HG02571 (cell line): ENCODE measurements at regions not wholly inside any gene's neighbourhood (a gene's known extent, or its start where the extent isn't known, plus 50 kb on each side); places are given as distances from the start of the nearest gene placed in this dataset.

Source experiments
- ATAC-seq: cut with Tn5 transposase; IDR thresholded peaks from one replicate; pipeline ENCODE4 v1.9.1; 2021; ENCODE audit warnings: mild to moderate bottlenecking, moderate library complexity; ENCODE audit not compliant: unreplicated experiment

DNA sequence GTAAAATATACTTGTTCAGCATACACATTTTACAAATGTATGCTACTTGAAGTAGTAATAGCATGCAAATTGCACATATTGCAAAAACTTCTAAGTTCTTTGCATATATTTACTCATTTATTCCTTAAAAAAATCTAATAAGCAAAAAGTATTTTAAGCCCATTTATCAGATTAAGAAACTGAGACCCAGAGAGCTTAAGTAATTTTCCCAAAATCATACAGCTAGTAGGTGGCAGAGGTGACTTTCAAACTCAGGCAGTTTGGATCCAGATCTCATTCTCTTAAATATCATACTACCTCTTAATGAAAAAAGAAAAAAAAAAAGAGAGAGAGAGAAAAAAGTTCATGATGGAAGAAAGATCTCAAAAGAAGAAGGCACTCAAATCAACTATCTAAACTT lies 157.9 kb downstream of the RPS12 start:
- no peak for ATAC-seq

DNA sequence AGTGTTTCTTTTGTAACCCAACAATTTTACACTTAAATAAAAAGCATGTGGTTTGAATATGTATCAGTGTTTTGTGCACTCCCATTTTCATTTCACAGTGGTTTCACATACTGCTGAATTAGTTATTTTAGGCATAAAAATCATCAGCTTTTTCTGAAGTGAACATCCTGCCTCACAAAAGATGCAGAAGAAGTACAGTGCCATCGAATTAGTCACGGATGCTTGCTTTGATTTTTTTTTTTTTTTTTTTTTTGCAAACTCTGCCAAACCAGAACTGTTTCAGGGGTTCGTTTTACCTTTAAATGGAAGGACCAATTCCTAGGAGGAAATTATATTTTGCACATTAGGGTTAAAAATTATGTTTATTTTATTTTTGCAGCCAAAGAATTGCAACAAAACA lies 158.6 kb downstream of the RPS12 start:
- no peak for ATAC-seq

DNA sequence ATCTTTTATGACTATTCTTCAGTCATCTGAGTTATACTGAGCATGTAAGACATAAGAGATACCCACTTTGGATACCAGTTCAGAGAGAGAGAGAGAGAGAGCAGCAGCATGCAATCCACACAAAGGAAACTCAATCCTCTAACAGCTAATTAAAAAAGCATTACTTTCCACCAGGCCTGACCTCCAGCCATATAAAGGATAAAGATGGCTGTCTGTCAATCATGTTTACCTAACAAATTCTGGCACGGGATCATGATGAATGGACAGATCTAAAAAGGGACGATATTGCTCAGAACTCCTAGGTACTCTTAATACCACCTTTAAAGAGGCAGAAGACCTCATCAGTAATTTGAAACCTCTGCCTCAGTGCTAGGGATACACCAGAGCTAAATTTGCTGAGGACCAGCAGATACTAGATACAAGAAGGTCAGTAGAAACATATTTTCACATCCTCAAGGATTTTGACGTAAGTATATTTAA lies 159.2 kb downstream of the RPS12 start:
- ATAC-seq: no peak

GRCh38 chr6:132974122-132974521 lies 159.8 kb downstream of the RPS12 start:
- ATAC-seq: no peak

DNA sequence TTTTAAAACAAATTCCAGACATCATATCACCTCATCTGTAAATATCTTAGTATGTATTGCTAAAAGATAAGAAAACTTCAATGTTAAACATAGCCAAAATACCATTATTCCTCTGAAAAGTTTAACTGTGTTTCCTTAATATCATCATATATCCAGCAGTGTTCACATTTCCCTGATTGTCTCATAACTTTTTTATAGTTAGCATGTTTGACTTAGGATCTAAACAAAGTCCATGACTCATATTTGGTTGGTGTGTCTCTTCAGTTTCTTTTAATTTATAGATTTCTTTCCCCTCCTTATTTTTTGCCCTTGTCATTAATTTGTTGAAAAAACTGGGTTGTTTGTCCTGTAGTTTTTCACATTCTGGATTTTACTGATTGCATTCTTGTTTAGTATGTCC lies 163.0 kb downstream of the RPS12 start:
- ATAC-seq: no peak

- no peak for ATAC-seq
Observed at GRCh38 chr6:132978685-132979084, 164.3 kb downstream of the RPS12 start.

GRCh38 chr6:132993738-132994137 lies 179.4 kb downstream of the RPS12 start:
- no peak for ATAC-seq

DNA sequence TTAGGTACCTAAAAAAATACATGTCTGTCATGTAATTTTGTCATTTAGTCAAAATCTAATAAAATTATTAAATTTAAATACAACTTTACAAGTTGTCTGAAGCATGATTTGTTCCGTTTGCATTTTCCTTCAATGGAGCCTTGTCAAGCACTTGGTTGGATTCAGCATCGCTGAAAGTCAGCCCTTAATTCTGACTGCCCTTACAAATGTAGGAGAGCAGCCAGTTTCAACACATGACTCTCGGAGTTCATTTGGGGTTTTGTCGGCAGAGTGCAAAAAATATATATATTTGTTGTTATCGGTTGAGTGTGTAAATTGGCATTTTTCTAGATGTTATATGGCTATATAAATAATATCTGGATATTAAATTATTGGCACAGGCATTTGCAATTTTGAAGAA lies 180.6 kb downstream of the RPS12 start:
- no peak for ATAC-seq

DNA sequence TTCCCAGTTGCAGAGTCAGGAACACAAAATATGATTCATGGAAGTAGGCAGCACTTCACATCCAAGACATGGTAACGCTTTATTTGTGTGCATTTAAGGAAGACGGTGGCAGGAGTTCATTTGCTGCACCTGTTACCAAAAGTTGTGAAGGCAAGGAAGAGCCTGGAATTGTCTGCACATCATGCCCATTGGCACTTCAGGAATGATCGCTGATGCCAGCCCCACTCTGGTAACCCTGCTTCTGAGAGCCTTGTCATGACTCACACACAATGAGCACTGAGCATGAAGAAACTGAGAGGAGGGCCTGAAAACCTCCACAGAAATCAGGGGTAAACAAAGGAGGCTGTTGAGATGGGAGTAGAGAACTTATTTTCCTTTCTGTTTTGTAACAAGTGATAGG lies 181.1 kb downstream of the RPS12 start:
- no peak for ATAC-seq

- ATAC-seq: no peak
Observed at GRCh38 chr6:132998418-132998817, 184.0 kb downstream of the RPS12 start.

- ATAC-seq: no peak
Observed at GRCh38 chr6:133001040-133001565, 186.7 kb downstream of the RPS12 start.

DNA sequence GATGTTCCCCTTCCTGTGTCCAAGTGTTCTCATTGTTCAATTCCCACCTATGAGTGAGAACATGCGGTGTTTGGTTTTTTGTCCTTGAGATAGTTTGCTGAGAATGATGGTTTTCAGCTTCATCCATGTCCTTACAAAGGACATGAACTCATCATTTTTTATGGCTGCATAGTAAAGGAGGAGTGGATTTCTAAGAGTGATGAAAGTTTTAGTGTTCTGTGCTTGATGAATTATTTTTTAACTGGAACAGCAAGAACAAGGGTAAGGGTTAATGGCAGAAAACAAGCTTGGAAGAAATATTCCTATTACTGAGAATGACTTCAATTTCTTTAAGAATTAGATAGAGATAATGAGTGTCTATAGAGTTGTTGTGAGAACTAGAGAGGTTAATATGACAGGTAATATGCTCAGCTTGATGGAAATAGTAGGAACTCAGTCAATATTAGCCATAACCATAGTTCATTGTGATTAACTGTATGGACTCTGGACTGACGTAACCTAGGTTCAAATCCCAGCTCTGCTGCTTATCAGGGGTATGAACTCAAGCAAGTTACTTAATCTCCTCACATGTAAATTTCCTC lies 190.0 kb downstream of the RPS12 start:
- ATAC-seq: no peak

- ATAC-seq: no peak
Observed at GRCh38 chr6:133012774-133013173, 198.4 kb downstream of the RPS12 start.

GRCh38 chr6:133016631-133017030 lies 202.3 kb downstream of the RPS12 start:
- no peak for ATAC-seq

DNA sequence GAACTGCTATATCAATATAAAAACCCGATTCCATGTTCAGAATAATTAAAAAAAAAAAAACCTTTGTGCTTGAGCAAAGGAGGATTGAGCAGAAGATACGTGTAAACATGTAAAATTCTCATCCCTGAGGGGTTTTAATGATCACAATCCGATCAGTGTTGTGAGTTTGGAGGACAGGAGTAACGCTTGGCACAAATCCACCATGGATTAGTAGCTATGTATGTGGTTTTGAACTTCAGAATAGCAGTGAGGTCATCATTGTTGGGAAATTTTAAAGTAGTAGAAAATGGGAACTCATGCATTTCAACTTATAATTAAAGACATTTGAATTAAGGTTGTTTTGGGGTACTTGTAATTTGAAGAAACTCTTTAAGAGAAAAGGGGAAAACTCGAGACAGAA lies 203.2 kb downstream of the RPS12 start:
- no peak for ATAC-seq

GRCh38 chr6:133026705-133027104 lies 212.3 kb downstream of the RPS12 start:
- ATAC-seq: no peak

- no peak for ATAC-seq
Observed at GRCh38 chr6:133033263-133033662, 207.9 kb upstream of the EYA4 start.

GRCh38 chr6:133034509-133035206 lies 206.5 kb upstream of the EYA4 start:
- ATAC-seq: no peak

DNA sequence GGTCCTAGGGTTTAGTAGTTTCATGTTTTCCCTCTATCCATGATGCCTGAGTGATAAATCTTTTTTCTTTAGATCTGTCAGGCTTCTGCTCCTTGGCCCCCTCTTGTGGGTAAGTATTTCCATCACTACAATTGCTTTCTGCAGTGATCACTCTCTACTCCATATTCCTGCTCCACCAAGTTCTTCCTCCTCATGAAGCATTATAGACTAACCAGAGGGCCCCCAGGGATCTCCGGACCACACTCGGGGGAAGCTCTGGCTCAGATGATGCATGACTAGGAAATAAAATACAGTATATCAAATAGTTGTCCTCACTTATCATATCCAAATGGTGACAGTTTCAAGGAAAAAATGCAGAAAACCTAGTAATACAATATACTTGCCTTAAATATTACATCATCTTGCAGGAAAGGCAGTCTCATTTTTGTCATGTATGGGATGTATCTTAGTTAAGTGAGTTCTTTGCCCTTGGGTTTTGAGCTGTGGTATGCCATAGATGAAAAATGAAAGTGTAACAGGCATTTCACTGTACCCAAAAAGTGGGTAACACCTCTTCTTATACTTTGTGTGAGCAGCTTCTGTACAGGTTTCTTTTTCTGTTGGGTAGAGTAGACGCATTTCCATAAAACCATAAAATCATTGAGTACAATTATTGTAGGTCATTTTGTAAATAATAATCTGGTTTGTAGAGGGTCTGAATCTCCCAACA lies 200.9 kb upstream of the EYA4 start:
- no peak for ATAC-seq

- no peak for ATAC-seq
Observed at GRCh38 chr6:133040803-133041419, 200.2 kb upstream of the EYA4 start.

DNA sequence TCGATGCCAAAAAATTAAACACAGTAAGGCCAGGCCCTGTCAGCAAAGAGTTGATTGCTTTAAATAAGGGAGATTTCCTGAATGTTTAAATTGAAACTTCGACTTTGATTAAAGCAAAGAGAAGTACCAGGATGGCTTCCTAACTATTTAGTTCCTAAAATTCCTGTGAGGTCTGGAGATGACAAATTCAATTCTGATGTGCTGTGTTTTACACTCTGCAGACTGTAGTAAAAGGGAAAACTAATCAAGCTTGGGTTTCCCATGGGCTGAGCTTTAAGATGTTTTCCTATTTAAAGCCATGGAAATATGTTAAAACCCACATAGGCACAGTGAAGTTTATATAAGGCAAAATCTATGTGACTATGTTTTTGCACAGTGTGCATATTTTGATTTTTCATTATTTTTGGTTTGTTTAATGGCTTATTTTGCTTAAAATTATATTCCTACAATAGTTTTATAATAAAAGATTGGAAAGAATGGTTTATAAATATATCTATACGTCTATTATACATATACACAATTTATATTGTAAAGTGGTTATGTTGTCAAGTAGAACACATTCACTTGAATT lies 198.5 kb upstream of the EYA4 start:
- ATAC-seq: no peak
